Natural killer cell (primary cell): ENCODE measurements at regions not wholly inside any gene's neighbourhood (a gene's known extent, or its start where the extent isn't known, plus 50 kb on each side); places are given as distances from the start of the nearest gene placed in this dataset.

Source experiments
- ATAC-seq, 3 donors: fragments of 150-1000 bp in 2 of 3; fragments of 200-7000 bp in 1 of 3; cut with Tn5 transposase; 1 replicate in 1 of 3; 2 replicates in 2 of 3; pipeline ENCODE4 v1.10.0; 2021; ENCODE audit warnings: mild to moderate bottlenecking in 2 of 3, moderate library complexity in 2 of 3
- DNase-seq, 2 donors: peaks; one replicate each; pipeline versions ENCODE4 v3.0.0 to v3.0.0-alpha.2; 2013 to 2021; ENCODE audit warnings: mixed read lengths in 1 of 2
- H3K27ac ChIP-seq: one replicate; pipeline ENCODE4 v1.5.1; 2013; ENCODE audit warnings: mild to moderate bottlenecking, low read length
- H3K27me3 ChIP-seq: one replicate; pipeline ENCODE4 v1.6.1; 2013; ENCODE audit warnings: low read length; ENCODE audit not compliant: control insufficient read depth, insufficient read depth
- H3K36me3 ChIP-seq: one replicate; pipeline ENCODE4 v1.6.1; 2013; ENCODE audit warnings: low read length; ENCODE audit not compliant: control insufficient read depth, insufficient read depth
- H3K4me1 ChIP-seq: one replicate; pipeline ENCODE4 v1.6.1; 2013; ENCODE audit warnings: low read length; ENCODE audit not compliant: control insufficient read depth, insufficient read depth
- H3K4me3 ChIP-seq: one replicate; pipeline ENCODE4 v1.5.1; 2013; ENCODE audit warnings: low read length
- H3K9me3 ChIP-seq: one replicate; pipeline ENCODE4 v1.6.1; 2013; ENCODE audit warnings: low read length; ENCODE audit not compliant: control insufficient read depth, insufficient read depth
- H3K27ac Mint-ChIP-seq, 2 donors: one replicate each; pipeline ENCODE4 v1.8.0; 2022; ENCODE audit warnings: mild to moderate bottlenecking in 2 of 2, mixed read lengths in 2 of 2, moderate library complexity in 1 of 2
- H3K27me3 Mint-ChIP-seq, 2 donors: one replicate each; pipeline ENCODE4 v1.8.0; 2022; ENCODE audit warnings: low read depth in 2 of 2, mixed read lengths in 2 of 2
- H3K36me3 Mint-ChIP-seq: one replicate; pipeline ENCODE4 v1.8.0; 2022; ENCODE audit warnings: mixed read lengths
- H3K4me1 Mint-ChIP-seq, 2 donors: one replicate each; pipeline ENCODE4 v1.8.0; 2022; ENCODE audit warnings: mixed read lengths in 2 of 2
- H3K4me3 Mint-ChIP-seq: one replicate; pipeline ENCODE4 v1.8.0; 2022; ENCODE audit warnings: mild to moderate bottlenecking, moderate library complexity, mixed read lengths
- H3K9me3 Mint-ChIP-seq, 2 donors: one replicate each; pipeline ENCODE4 v1.8.0; 2022; ENCODE audit warnings: mixed read lengths in 2 of 2
- CTCF ChIP-seq: fragments of 200-600 bp; IDR thresholded peaks from one replicate; pipeline ENCODE4 v1.8.0; 2022; ENCODE audit warnings: antibody characterized with exemption
- WGBS: methylation state at CpG from one replicate; pipeline ENCODE4 v1.1.7; 2013; ENCODE audit warnings: missing lambda C conversion rate; ENCODE audit not compliant: insufficient coverage; 5-methylcytosine and 5-hydroxymethylcytosine counted together
- intact Hi-C: fragments of 100-400 bp; cut with micrococcal nuclease; formaldehyde crosslinking; loops from one replicate; pipeline ENCODE4 v1.14.2; 2022

GRCh38 chr6:125658759-125659431 lies 90.5 kb upstream of the HEY2 start:
- no peaks in the 10 kb centered on the region for H3K27me3 ChIP-seq
- H3K9me3 ChIP-seq, result no peaks in the 10 kb centered on the region
- DNase-seq (no peak), ATAC-seq (no peak)
- no peak overlapping the region for H3K27ac ChIP-seq
- intact Hi-C loops, result no loop called here
- 69% methylated on average over 2 of the region's 4 CpGs for WGBS
- no peaks in the 10 kb centered on the region for H3K4me1 Mint-ChIP-seq
- no peak overlapping the region for H3K27ac Mint-ChIP-seq
- TF ChIP-seq CTCF, result no peak
- H3K36me3 Mint-ChIP-seq, result no peaks in the 10 kb centered on the region
- H3K4me3 Mint-ChIP-seq, result no peak overlapping the region
- H3K4me1 ChIP-seq, result no peaks in the 10 kb centered on the region
- H3K4me3 ChIP-seq, result no peak overlapping the region
- H3K9me3 Mint-ChIP-seq, result no peaks in the 10 kb centered on the region
- peaks cover 2 to 18% of the 10 kb centered on the region in 2 donors for H3K27me3 Mint-ChIP-seq
- no peaks in the 10 kb centered on the region for H3K36me3 ChIP-seq

- no peak overlapping the region for H3K27ac ChIP-seq
- DNase-seq (no peak), ATAC-seq (no peak)
- no peaks in the 10 kb centered on the region for H3K36me3 Mint-ChIP-seq
- H3K27me3 ChIP-seq, result no peaks in the 10 kb centered on the region
- peaks cover 2 to 24% of the 10 kb centered on the region in 2 donors for H3K27me3 Mint-ChIP-seq
- no peak for TF ChIP-seq CTCF
- no peaks in the 10 kb centered on the region for H3K36me3 ChIP-seq
- no peaks in the 10 kb centered on the region for H3K4me1 ChIP-seq
- H3K4me3 Mint-ChIP-seq, result no peak overlapping the region
- no peaks in the 10 kb centered on the region for H3K4me1 Mint-ChIP-seq
- 100% methylated on average over 1 of the region's 1 CpG for WGBS
- no peak overlapping the region for H3K27ac Mint-ChIP-seq
- no peaks in the 10 kb centered on the region for H3K9me3 ChIP-seq
- intact Hi-C loops, result no loop called here
- no peak overlapping the region for H3K4me3 ChIP-seq
- H3K9me3 Mint-ChIP-seq, result no peaks in the 10 kb centered on the region
Observed at GRCh38 chr6:125659887-125660286, 89.5 kb upstream of the HEY2 start.

GRCh38 chr6:125662296-125662695 lies 87.1 kb upstream of the HEY2 start:
- DNase-seq (no peak), ATAC-seq (no peak)
- H3K9me3 Mint-ChIP-seq, result no peaks in the 10 kb centered on the region
- Histone ChIP-seq H3K27ac (no peak overlapping the region), H3K4me3 (no peak overlapping the region), H3K4me1 (no peaks in the 10 kb centered on the region), H3K36me3 (no peaks in the 10 kb centered on the region), H3K9me3 (no peaks in the 10 kb centered on the region), H3K27me3 (no peaks in the 10 kb centered on the region)
- H3K4me1 Mint-ChIP-seq, result no peaks in the 10 kb centered on the region
- intact Hi-C loops, result no loop called here
- WGBS, result 72% methylated on average over 2 of the region's 4 CpGs
- H3K36me3 Mint-ChIP-seq, result no peaks in the 10 kb centered on the region
- H3K27me3 Mint-ChIP-seq, result peaks cover 2 to 38% of the 10 kb centered on the region in 2 donors
- TF ChIP-seq CTCF, result no peak
- H3K4me3 Mint-ChIP-seq, result no peak overlapping the region
- H3K27ac Mint-ChIP-seq, result no peak overlapping the region

GRCh38 chr6:125665295-125665814 lies 84.1 kb upstream of the HEY2 start:
- Mint-ChIP-seq H3K4me3 (no peak overlapping the region), H3K4me1 (no peaks in the 10 kb centered on the region), H3K9me3 (no peaks in the 10 kb centered on the region), H3K27me3 (peaks cover 0 to 40% of the 10 kb centered on the region in 2 donors), H3K27ac (no peak overlapping the region), H3K36me3 (no peaks in the 10 kb centered on the region)
- Histone ChIP-seq H3K4me1 (no peaks in the 10 kb centered on the region), H3K9me3 (no peaks in the 10 kb centered on the region), H3K27ac (no peak overlapping the region), H3K4me3 (no peak overlapping the region), H3K36me3 (no peaks in the 10 kb centered on the region), H3K27me3 (no peaks in the 10 kb centered on the region)
- DNase-seq (no peak), ATAC-seq (no peak)
- TF ChIP-seq CTCF, result no peak
- 87% methylated on average over 5 of the region's 5 CpGs for WGBS
- intact Hi-C loops, result no loop called here
